ENCODE measurements at regions not wholly inside any gene's neighbourhood (a gene's known extent, or its start where the extent isn't known, plus 50 kb on each side); places are given as distances from the start of the nearest gene placed in this dataset.

DNA sequence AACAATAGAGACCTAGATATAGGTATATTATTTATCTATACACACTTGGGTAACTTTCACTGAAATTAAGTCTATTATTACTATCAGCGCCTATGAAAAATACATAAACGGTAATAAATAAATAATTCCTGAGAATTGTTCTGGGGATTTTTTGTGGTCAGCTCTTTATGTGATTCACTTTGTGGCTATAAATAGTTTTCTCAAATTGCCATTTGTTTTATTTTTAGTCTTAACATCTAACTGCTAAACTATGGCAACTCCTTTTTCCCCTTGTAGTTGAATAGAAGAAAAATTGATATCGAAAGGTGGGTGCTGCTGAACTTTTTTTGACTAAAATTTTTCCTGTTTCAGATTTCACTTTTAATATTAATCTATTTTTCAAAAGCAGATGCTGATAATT, 189.0 kb downstream of the VGLL3 start:
- no peaks in the 10 kb centered on the region for H3K9me3 ChIP-seq (ENCODE audit: low read depth)
- no peak overlapping the region for H3K27ac ChIP-seq
- H3K27me3 ChIP-seq (replicated peaks; ENCODE audit: insufficient read depth) = no peaks in the 10 kb centered on the region
- TF ChIP-seq EZH2phosphoT487 (IDR thresholded peaks at IDR 0.05; ENCODE audit: insufficient read depth, low read depth) (no peak), EZH2 (IDR thresholded peaks at IDR 0.05; ENCODE audit: insufficient read depth, poor library complexity, severe bottlenecking) (no peak)
- H2AFZ ChIP-seq = no peak overlapping the region
- H4K20me1 ChIP-seq (ENCODE audit: insufficient read depth) = no peaks in the 10 kb centered on the region
- H3K4me3 ChIP-seq = no peak overlapping the region
- WGBS, 2 experiments (ENCODE audit: low coverage in 1 of 2, low lambda C conversion rate in 2 of 2, missing lambda C conversion rate in 2 of 2) = 95% methylated on average over 3 of the region's 3 CpGs
- H3K9me2 ChIP-seq (ENCODE audit: insufficient read depth) = no peaks in the 10 kb centered on the region
- no peaks in the 10 kb centered on the region for H3K36me3 ChIP-seq (ENCODE audit: low read depth)
- H3F3A ChIP-seq (ENCODE audit: insufficient read depth) = no peaks in the 10 kb centered on the region
- no peaks in the 10 kb centered on the region for H3K79me2 ChIP-seq (ENCODE audit: insufficient read depth)
- DNase-seq = peak; percentile 68
- H3K9ac ChIP-seq = no peak overlapping the region
- H3K4me2 ChIP-seq (ENCODE audit: unreplicated experiment) = peak overlapping the region; percentile 58
- in situ Hi-C loops (cut with MboI) = no loop called here
- peaks cover 18% of the 10 kb centered on the region for H3K4me1 ChIP-seq (ENCODE audit: insufficient read depth)

GRCh38 chr3:86801066-86801465, 189.9 kb downstream of the VGLL3 start:
- H3K27me3 ChIP-seq (replicated peaks; ENCODE audit: insufficient read depth) = no peaks in the 10 kb centered on the region
- H3K9me2 ChIP-seq (ENCODE audit: insufficient read depth) = no peaks in the 10 kb centered on the region
- 96 to 98% methylated on average over 1 of the region's 1 CpG for whole genome bisulfite sequencing, 2 experiments (ENCODE audit: low coverage in 1 of 2, low lambda C conversion rate in 2 of 2, missing lambda C conversion rate in 2 of 2)
- H3K4me1 ChIP-seq (ENCODE audit: insufficient read depth) = peaks cover 18% of the 10 kb centered on the region
- no peaks in the 10 kb centered on the region for H3K9me3 ChIP-seq (ENCODE audit: low read depth)
- H2AFZ ChIP-seq = no peak overlapping the region
- H3K27ac ChIP-seq = no peak overlapping the region
- no peaks in the 10 kb centered on the region for H3K36me3 ChIP-seq (ENCODE audit: low read depth)
- no peaks in the 10 kb centered on the region for H4K20me1 ChIP-seq (ENCODE audit: insufficient read depth)
- no peak for DNase-seq
- H3K4me2 ChIP-seq (ENCODE audit: unreplicated experiment) = no peak overlapping the region
- H3F3A ChIP-seq (ENCODE audit: insufficient read depth) = no peaks in the 10 kb centered on the region
- H3K79me2 ChIP-seq (ENCODE audit: insufficient read depth) = no peaks in the 10 kb centered on the region
- no peak overlapping the region for H3K4me3 ChIP-seq
- TF ChIP-seq EZH2 (IDR thresholded peaks at IDR 0.05; ENCODE audit: insufficient read depth, poor library complexity, severe bottlenecking) (no peak), EZH2phosphoT487 (IDR thresholded peaks at IDR 0.05; ENCODE audit: insufficient read depth, low read depth) (no peak)
- in situ Hi-C loops (cut with MboI) = no loop called here
- no peak overlapping the region for H3K9ac ChIP-seq

GRCh38 chr3:86800116-86800515, 190.8 kb downstream of the VGLL3 start:
- Histone ChIP-seq H3K9me3 (ENCODE audit: low read depth) (no peaks in the 10 kb centered on the region), H3K27me3 (replicated peaks; ENCODE audit: insufficient read depth) (no peaks in the 10 kb centered on the region), H3K4me2 (ENCODE audit: unreplicated experiment) (no peak overlapping the region), H3K9ac (no peak overlapping the region), H3K9me2 (ENCODE audit: insufficient read depth) (no peaks in the 10 kb centered on the region), H2AFZ (0 out of 2 replicates have a peak overlapping the region, but pooled peaks have one; percentile 4), H3F3A (ENCODE audit: insufficient read depth) (no peaks in the 10 kb centered on the region), H3K4me3 (no peak overlapping the region), H4K20me1 (ENCODE audit: insufficient read depth) (no peaks in the 10 kb centered on the region), H3K79me2 (ENCODE audit: insufficient read depth) (no peaks in the 10 kb centered on the region), H3K27ac (peak overlapping the region; percentile 20; the same call in 1 of the 2 replicates), H3K4me1 (ENCODE audit: insufficient read depth) (peaks cover 22% of the 10 kb centered on the region), H3K36me3 (ENCODE audit: low read depth) (no peaks in the 10 kb centered on the region)
- 41 to 42% methylated on average over 3 of the region's 3 CpGs for WGBS, 2 experiments (ENCODE audit: low coverage in 1 of 2, low lambda C conversion rate in 2 of 2, missing lambda C conversion rate in 2 of 2)
- in situ Hi-C loops (cut with MboI) = no loop called here
- peak; percentile 61 for DNase-seq
- TF ChIP-seq EZH2 (IDR thresholded peaks at IDR 0.05; ENCODE audit: insufficient read depth, poor library complexity, severe bottlenecking) (no peak), EZH2phosphoT487 (IDR thresholded peaks at IDR 0.05; ENCODE audit: insufficient read depth, low read depth) (no peak)

GRCh38 chr3:86797946-86798345, 193.0 kb downstream of the VGLL3 start:
- in situ Hi-C loops (cut with MboI) = loop anchor here (25.0 kb wide), 2 partner anchors 389 to 1239 kb away; no protein-coding TSS in a partner anchor
- H3K79me2 ChIP-seq (ENCODE audit: insufficient read depth) = no peaks in the 10 kb centered on the region
- H3K4me1 ChIP-seq (ENCODE audit: insufficient read depth) = peaks cover 42% of the 10 kb centered on the region
- H3K36me3 ChIP-seq (ENCODE audit: low read depth) = no peaks in the 10 kb centered on the region
- no peak overlapping the region for H2AFZ ChIP-seq
- no peak for DNase-seq
- peaks cover 18% of the 10 kb centered on the region for H3F3A ChIP-seq (ENCODE audit: insufficient read depth)
- no peak overlapping the region for H3K27ac ChIP-seq
- no peaks in the 10 kb centered on the region for H4K20me1 ChIP-seq (ENCODE audit: insufficient read depth)
- H3K9me3 ChIP-seq (ENCODE audit: low read depth) = no peaks in the 10 kb centered on the region
- H3K4me2 ChIP-seq (ENCODE audit: unreplicated experiment) = no peak overlapping the region
- H3K27me3 ChIP-seq (replicated peaks; ENCODE audit: insufficient read depth) = no peaks in the 10 kb centered on the region
- TF ChIP-seq EZH2 (IDR thresholded peaks at IDR 0.05; ENCODE audit: insufficient read depth, poor library complexity, severe bottlenecking) (no peak), EZH2phosphoT487 (IDR thresholded peaks at IDR 0.05; ENCODE audit: insufficient read depth, low read depth) (no peak)
- no peak overlapping the region for H3K9ac ChIP-seq
- H3K4me3 ChIP-seq = no peak overlapping the region
- no peaks in the 10 kb centered on the region for H3K9me2 ChIP-seq (ENCODE audit: insufficient read depth)
- WGBS, 2 experiments (ENCODE audit: low coverage in 1 of 2, low lambda C conversion rate in 2 of 2, missing lambda C conversion rate in 2 of 2) = 48 to 75% methylated on average over 1 of the region's 1 CpG

Measured in GM23248 (cell line).